ENCODE measurements at regions not wholly inside any gene's neighbourhood (a gene's known extent, or its start where the extent isn't known, plus 50 kb on each side); places are given as distances from the start of the nearest gene placed in this dataset.

- TF ChIP-seq ZNF488 (tag by site-specific recombination; IDR thresholded peaks at IDR 0.05) (no peak), ZNF670 (tag by site-specific recombination; IDR thresholded peaks at IDR 0.05; ENCODE audit: low read depth) (no peak), ZNF202 (tag by site-specific recombination; IDR thresholded peaks at IDR 0.05; ENCODE audit: borderline replicate concordance) (no peak), ZNF621 (tag by site-specific recombination; IDR thresholded peaks at IDR 0.05) (no peak), ZFP37 (tag by site-specific recombination; IDR thresholded peaks at IDR 0.05) (no peak)
Measured at GRCh38 chr10:32204606-32205005, 142.4 kb downstream of the EPC1 start (continued).

GRCh38 chr10:32199714-32200394 is 143.6 kb upstream of the KIF5B start:
- Histone ChIP-seq H3K9me3 (ENCODE audit: control insufficient read depth, insufficient read depth, low read depth, low read length) (no peaks in the 10 kb centered on the region), H3K4me1 (ENCODE audit: control insufficient read depth, insufficient read depth, low read length) (no peaks in the 10 kb centered on the region), H3K36me3 (ENCODE audit: control insufficient read depth in 2 of 2, insufficient read depth in 1 of 2, low read length in 2 of 2) (no peaks in the 10 kb centered on the region), H3K27ac (ENCODE audit: extremely low read depth, low read depth, low read length) (no peak overlapping the region), H3K4me3 (ENCODE audit: low read depth, low read length) (no peak overlapping the region)
- ChIA-PET CTCF (interaction anchor here (1.1 to 2.7 kb wide), 2 partner anchors 9 to 176 kb away, joined by 8 to 15 read pairs; no protein-coding TSS in a partner anchor), POLR2A (no interaction called here)
- peak; percentile 62 for TF ChIP-seq ZNF529 (tag by site-specific recombination; IDR thresholded peaks at IDR 0.05; ENCODE audit: insufficient replicate concordance)
- TF ChIP-seq, protein P1, sequence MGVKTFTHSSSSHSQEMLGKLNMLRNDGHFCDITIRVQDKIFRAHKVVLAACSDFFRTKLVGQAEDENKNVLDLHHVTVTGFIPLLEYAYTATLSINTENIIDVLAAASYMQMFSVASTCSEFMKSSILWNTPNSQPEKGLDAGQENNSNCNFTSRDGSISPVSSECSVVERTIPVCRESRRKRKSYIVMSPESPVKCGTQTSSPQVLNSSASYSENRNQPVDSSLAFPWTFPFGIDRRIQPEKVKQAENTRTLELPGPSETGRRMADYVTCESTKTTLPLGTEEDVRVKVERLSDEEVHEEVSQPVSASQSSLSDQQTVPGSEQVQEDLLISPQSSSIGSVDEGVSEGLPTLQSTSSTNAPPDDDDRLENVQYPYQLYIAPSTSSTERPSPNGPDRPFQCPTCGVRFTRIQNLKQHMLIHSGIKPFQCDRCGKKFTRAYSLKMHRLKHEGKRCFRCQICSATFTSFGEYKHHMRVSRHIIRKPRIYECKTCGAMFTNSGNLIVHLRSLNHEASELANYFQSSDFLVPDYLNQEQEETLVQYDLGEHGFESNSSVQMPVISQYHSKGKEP (tag by site-specific recombination; IDR thresholded peaks at IDR 0.05), result no peak

GRCh38 chr10:32197423-32197822 is 141.2 kb upstream of the KIF5B start:
- H3K27ac ChIP-seq (ENCODE audit: extremely low read depth, low read depth, low read length), result no peak overlapping the region
- H3K4me3 ChIP-seq (ENCODE audit: low read depth, low read length), result no peak overlapping the region
- CTCF ChIA-PET, result interaction anchor here (0.7 to 1.2 kb wide), 3 partner anchors 9 to 1510 kb away, joined by 3 read pairs; no protein-coding TSS in a partner anchor
- POLR2A ChIA-PET, result no interaction called here
- H3K9me3 ChIP-seq (ENCODE audit: control insufficient read depth, insufficient read depth, low read depth, low read length), result no peaks in the 10 kb centered on the region
- H3K36me3 ChIP-seq (ENCODE audit: control insufficient read depth in 2 of 2, insufficient read depth in 1 of 2, low read length in 2 of 2), result no peaks in the 10 kb centered on the region
- no peaks in the 10 kb centered on the region for H3K4me1 ChIP-seq (ENCODE audit: control insufficient read depth, insufficient read depth, low read length)
- TF ChIP-seq ZNF184 (tag by site-specific recombination; IDR thresholded peaks at IDR 0.05) (no peak), ZNF629 (tag by site-specific recombination; IDR thresholded peaks at IDR 0.05) (no peak), ZNF18 (tag by site-specific recombination; IDR thresholded peaks at IDR 0.05) (no peak), ZNF302 (tag by site-specific recombination; IDR thresholded peaks at IDR 0.05; ENCODE audit: low read depth) (no peak), ZNF548 (tag by site-specific recombination; IDR thresholded peaks at IDR 0.05) (no peak), ZNF560 (tag by site-specific recombination; IDR thresholded peaks at IDR 0.05; ENCODE audit: borderline replicate concordance) (no peak), ZNF221 (tag by site-specific recombination; IDR thresholded peaks at IDR 0.05; ENCODE audit: borderline replicate concordance) (no peak), TCF7L2 (IDR thresholded peaks at IDR 0.05; ENCODE audit: borderline replicate concordance, low read depth, low read length) (no peak), ZNF366 (tag by site-specific recombination; conservative IDR thresholded peaks at IDR 0.05) (no peak), ZNF549 (tag by site-specific recombination; IDR thresholded peaks at IDR 0.05) (no peak), ZNF132 (tag by site-specific recombination; IDR thresholded peaks at IDR 0.05; ENCODE audit: borderline replicate concordance) (no peak)
- TF ChIP-seq, protein P2, sequence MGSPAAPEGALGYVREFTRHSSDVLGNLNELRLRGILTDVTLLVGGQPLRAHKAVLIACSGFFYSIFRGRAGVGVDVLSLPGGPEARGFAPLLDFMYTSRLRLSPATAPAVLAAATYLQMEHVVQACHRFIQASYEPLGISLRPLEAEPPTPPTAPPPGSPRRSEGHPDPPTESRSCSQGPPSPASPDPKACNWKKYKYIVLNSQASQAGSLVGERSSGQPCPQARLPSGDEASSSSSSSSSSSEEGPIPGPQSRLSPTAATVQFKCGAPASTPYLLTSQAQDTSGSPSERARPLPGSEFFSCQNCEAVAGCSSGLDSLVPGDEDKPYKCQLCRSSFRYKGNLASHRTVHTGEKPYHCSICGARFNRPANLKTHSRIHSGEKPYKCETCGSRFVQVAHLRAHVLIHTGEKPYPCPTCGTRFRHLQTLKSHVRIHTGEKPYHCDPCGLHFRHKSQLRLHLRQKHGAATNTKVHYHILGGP (tag by site-specific recombination; IDR thresholded peaks at IDR 0.05), result no peak
- TF ChIP-seq, protein P3, sequence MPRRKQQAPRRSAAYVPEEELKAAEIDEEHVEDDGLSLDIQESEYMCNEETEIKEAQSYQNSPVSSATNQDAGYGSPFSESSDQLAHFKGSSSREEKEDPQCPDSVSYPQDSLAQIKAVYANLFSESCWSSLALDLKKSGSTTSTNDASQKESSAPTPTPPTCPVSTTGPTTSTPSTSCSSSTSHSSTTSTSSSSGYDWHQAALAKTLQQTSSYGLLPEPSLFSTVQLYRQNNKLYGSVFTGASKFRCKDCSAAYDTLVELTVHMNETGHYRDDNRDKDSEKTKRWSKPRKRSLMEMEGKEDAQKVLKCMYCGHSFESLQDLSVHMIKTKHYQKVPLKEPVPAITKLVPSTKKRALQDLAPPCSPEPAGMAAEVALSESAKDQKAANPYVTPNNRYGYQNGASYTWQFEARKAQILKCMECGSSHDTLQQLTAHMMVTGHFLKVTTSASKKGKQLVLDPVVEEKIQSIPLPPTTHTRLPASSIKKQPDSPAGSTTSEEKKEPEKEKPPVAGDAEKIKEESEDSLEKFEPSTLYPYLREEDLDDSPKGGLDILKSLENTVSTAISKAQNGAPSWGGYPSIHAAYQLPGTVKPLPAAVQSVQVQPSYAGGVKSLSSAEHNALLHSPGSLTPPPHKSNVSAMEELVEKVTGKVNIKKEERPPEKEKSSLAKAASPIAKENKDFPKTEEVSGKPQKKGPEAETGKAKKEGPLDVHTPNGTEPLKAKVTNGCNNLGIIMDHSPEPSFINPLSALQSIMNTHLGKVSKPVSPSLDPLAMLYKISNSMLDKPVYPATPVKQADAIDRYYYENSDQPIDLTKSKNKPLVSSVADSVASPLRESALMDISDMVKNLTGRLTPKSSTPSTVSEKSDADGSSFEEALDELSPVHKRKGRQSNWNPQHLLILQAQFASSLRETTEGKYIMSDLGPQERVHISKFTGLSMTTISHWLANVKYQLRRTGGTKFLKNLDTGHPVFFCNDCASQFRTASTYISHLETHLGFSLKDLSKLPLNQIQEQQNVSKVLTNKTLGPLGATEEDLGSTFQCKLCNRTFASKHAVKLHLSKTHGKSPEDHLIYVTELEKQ (tag by site-specific recombination; IDR thresholded peaks at IDR 0.05; ENCODE audit: borderline replicate concordance), result no peak
- TF ChIP-seq, protein P4, sequence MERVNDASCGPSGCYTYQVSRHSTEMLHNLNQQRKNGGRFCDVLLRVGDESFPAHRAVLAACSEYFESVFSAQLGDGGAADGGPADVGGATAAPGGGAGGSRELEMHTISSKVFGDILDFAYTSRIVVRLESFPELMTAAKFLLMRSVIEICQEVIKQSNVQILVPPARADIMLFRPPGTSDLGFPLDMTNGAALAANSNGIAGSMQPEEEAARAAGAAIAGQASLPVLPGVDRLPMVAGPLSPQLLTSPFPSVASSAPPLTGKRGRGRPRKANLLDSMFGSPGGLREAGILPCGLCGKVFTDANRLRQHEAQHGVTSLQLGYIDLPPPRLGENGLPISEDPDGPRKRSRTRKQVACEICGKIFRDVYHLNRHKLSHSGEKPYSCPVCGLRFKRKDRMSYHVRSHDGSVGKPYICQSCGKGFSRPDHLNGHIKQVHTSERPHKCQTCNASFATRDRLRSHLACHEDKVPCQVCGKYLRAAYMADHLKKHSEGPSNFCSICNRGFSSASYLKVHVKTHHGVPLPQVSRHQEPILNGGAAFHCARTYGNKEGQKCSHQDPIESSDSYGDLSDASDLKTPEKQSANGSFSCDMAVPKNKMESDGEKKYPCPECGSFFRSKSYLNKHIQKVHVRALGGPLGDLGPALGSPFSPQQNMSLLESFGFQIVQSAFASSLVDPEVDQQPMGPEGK (tag by site-specific recombination; IDR thresholded peaks at IDR 0.05), result no peak
